ENCODE measurements at regions not wholly inside any gene's neighbourhood (a gene's known extent, or its start where the extent isn't known, plus 50 kb on each side); places are given as distances from the start of the nearest gene placed in this dataset.

GRCh38 chr1:61004262-61005003 is 77.9 kb upstream of the NFIA start:
- TF ChIP-seq EZH2 (IDR thresholded peaks at IDR 0.05) (no peak), SIN3A (IDR thresholded peaks at IDR 0.05; ENCODE audit: low read depth) (no peak), POLR2A (IDR thresholded peaks at IDR 0.05; ENCODE audit: borderline replicate concordance, extremely low read depth, insufficient read depth, insufficient read length) (no peak), POLR2AphosphoS5 (IDR thresholded peaks at IDR 0.05; ENCODE audit: low read depth, low read length) (no peak), CTCF (IDR thresholded peaks at IDR 0.05 in 2 of 3, conservative IDR thresholded peaks at IDR 0.05 in 1 of 3; ENCODE audit: borderline replicate concordance in 1 of 3, insufficient read depth in 1 of 3, low read depth in 2 of 3, low read length in 2 of 3) (no peak), CEBPB (IDR thresholded peaks at IDR 0.05; ENCODE audit: low read depth) (no peak), ZBTB33 (IDR thresholded peaks at IDR 0.05; ENCODE audit: extremely low read depth, insufficient replicate concordance, low read length) (no peak), ATF3 (IDR thresholded peaks at IDR 0.05) (no peak), EZH2phosphoT487 (IDR thresholded peaks at IDR 0.05; ENCODE audit: borderline replicate concordance) (no peak), SRF (IDR thresholded peaks at IDR 0.05; ENCODE audit: low read depth) (no peak)

Data from HCT116 (cell line).